ENCODE measurements at regions not wholly inside any gene's neighbourhood (a gene's known extent, or its start where the extent isn't known, plus 50 kb on each side); places are given as distances from the start of the nearest gene placed in this dataset.

DNA sequence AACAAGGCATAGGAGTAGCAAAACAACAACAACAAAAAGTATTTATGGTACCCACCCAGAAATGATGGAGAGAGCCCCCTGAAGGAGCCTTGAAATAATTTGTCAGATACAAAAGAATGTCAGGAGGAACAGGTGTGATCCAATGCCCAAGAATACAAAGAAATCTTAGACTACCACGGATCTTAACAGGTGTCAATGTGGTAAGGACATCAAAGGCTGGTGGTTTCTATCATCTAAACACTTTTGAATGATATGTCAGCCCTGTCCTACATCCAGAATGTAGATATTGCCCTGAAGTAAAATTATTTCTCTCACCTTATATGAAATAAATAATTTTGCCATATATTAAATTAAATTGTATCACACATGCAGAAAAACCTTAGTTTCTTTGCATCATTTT lies 386.4 kb upstream of the ANO5 start:
- no peak overlapping the region for H3K4me3 Mint-ChIP-seq

GRCh38 chr11:21806947-21807346 lies 385.9 kb upstream of the ANO5 start:
- H3K27ac Mint-ChIP-seq: no peak overlapping the region
- ChIA-PET CTCF (no interaction called here), POLR2A (no interaction called here)
- no peak overlapping the region for H3K27ac ChIP-seq (ENCODE audit: low read depth in 1 of 2, low read length in 2 of 2)
- no peak overlapping the region for H3K4me3 Mint-ChIP-seq
- no peaks in the 10 kb centered on the region for H3K27me3 Mint-ChIP-seq
- no peak overlapping the region for H3K4me3 ChIP-seq (ENCODE audit: low read length)
- no peaks in the 10 kb centered on the region for H3K36me3 Mint-ChIP-seq (ENCODE audit: low read depth)
- TF ChIP-seq, protein P1, sequence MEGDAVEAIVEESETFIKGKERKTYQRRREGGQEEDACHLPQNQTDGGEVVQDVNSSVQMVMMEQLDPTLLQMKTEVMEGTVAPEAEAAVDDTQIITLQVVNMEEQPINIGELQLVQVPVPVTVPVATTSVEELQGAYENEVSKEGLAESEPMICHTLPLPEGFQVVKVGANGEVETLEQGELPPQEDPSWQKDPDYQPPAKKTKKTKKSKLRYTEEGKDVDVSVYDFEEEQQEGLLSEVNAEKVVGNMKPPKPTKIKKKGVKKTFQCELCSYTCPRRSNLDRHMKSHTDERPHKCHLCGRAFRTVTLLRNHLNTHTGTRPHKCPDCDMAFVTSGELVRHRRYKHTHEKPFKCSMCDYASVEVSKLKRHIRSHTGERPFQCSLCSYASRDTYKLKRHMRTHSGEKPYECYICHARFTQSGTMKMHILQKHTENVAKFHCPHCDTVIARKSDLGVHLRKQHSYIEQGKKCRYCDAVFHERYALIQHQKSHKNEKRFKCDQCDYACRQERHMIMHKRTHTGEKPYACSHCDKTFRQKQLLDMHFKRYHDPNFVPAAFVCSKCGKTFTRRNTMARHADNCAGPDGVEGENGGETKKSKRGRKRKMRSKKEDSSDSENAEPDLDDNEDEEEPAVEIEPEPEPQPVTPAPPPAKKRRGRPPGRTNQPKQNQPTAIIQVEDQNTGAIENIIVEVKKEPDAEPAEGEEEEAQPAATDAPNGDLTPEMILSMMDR (IDR thresholded peaks at IDR 0.05): no peak
- peaks cover 9% of the 10 kb centered on the region for H3K9me3 Mint-ChIP-seq
- peaks cover 0 to 19% of the 10 kb centered on the region in 2 experiments for H3K9me3 ChIP-seq (ENCODE audit: control insufficient read depth in 1 of 2, insufficient read depth in 1 of 2, low read length in 2 of 2)
- intact Hi-C loops (cut with DNase I, micrococcal nuclease): no loop called here
- H3K4me1 ChIP-seq (ENCODE audit: insufficient read depth, low read length): no peaks in the 10 kb centered on the region
- ATAC-seq (ENCODE audit: poor library complexity): no peak
- DNase-seq: no peak
- no peaks in the 10 kb centered on the region for H3K36me3 ChIP-seq (ENCODE audit: insufficient read depth, low read length)
- no peaks in the 10 kb centered on the region for H3K4me1 Mint-ChIP-seq (ENCODE audit: low read depth)
- H3K27me3 ChIP-seq (ENCODE audit: control insufficient read depth in 1 of 2, insufficient read depth in 2 of 2, low read length in 2 of 2): no peaks in the 10 kb centered on the region

More for the DNA sequence above, 386.4 kb upstream of the ANO5 start:
- H3K27me3 ChIP-seq (ENCODE audit: control insufficient read depth in 1 of 2, insufficient read depth in 2 of 2, low read length in 2 of 2): no peaks in the 10 kb centered on the region
- POLR2A ChIA-PET: no interaction called here
- no peak overlapping the region for H3K4me3 ChIP-seq (ENCODE audit: low read length)
- no peaks in the 10 kb centered on the region for H3K27me3 Mint-ChIP-seq
- TF ChIP-seq, protein P1 (IDR thresholded peaks at IDR 0.05): no peak
- CTCF ChIA-PET: no interaction called here
- intact Hi-C loops (cut with DNase I, micrococcal nuclease): no loop called here
- H3K9me3 ChIP-seq (ENCODE audit: control insufficient read depth in 1 of 2, insufficient read depth in 1 of 2, low read length in 2 of 2): peaks cover 0 to 16% of the 10 kb centered on the region in 2 experiments
- no peak for ATAC-seq (ENCODE audit: poor library complexity)
- no peak overlapping the region for H3K27ac ChIP-seq (ENCODE audit: low read depth in 1 of 2, low read length in 2 of 2)
- H3K9me3 Mint-ChIP-seq: peaks cover 9% of the 10 kb centered on the region
- no peak for DNase-seq
- no peaks in the 10 kb centered on the region for H3K36me3 Mint-ChIP-seq (ENCODE audit: low read depth)
- no peaks in the 10 kb centered on the region for H3K4me1 ChIP-seq (ENCODE audit: insufficient read depth, low read length)
- H3K27ac Mint-ChIP-seq: no peak overlapping the region
- H3K36me3 ChIP-seq (ENCODE audit: insufficient read depth, low read length): no peaks in the 10 kb centered on the region
- H3K4me1 Mint-ChIP-seq (ENCODE audit: low read depth): no peaks in the 10 kb centered on the region

GRCh38 chr11:21807350-21807749 lies 385.5 kb upstream of the ANO5 start:
- Histone ChIP-seq H3K27ac (ENCODE audit: low read depth in 1 of 2, low read length in 2 of 2) (no peak overlapping the region), H3K27me3 (ENCODE audit: control insufficient read depth in 1 of 2, insufficient read depth in 2 of 2, low read length in 2 of 2) (no peaks in the 10 kb centered on the region), H3K9me3 (ENCODE audit: control insufficient read depth in 1 of 2, insufficient read depth in 1 of 2, low read length in 2 of 2) (peaks cover 0 to 23% of the 10 kb centered on the region in 2 experiments), H3K36me3 (ENCODE audit: insufficient read depth, low read length) (no peaks in the 10 kb centered on the region), H3K4me1 (ENCODE audit: insufficient read depth, low read length) (no peaks in the 10 kb centered on the region), H3K4me3 (ENCODE audit: low read length) (no peak overlapping the region)
- Mint-ChIP-seq H3K36me3 (ENCODE audit: low read depth) (no peaks in the 10 kb centered on the region), H3K4me1 (ENCODE audit: low read depth) (no peaks in the 10 kb centered on the region), H3K4me3 (no peak overlapping the region), H3K27ac (no peak overlapping the region), H3K27me3 (no peaks in the 10 kb centered on the region), H3K9me3 (peaks cover 9% of the 10 kb centered on the region)
- ATAC-seq (ENCODE audit: poor library complexity) (no peak), DNase-seq (no peak)
- ChIA-PET CTCF (no interaction called here), POLR2A (no interaction called here)
- intact Hi-C loops (cut with DNase I, micrococcal nuclease): no loop called here
- TF ChIP-seq, protein P1 (IDR thresholded peaks at IDR 0.05): no peak

All from CD4-positive, alpha-beta T cell (primary cell).